Activated CD8-positive, alpha-beta memory T cell treated with anti-CD3 and anti-CD28 coated beads for 24 hours (primary cell): ENCODE measurements at regions not wholly inside any gene's neighbourhood (a gene's known extent, or its start where the extent isn't known, plus 50 kb on each side); places are given as distances from the start of the nearest gene placed in this dataset.

Source experiments
- DNase-seq: peaks from one replicate; pipeline ENCODE4 v3.0.0-alpha.2; 2020

- DNase-seq: no peak
Measured at GRCh38 chr3:124381575-124382333, 348.5 kb upstream of the UMPS start.

- no peak for DNase-seq
Measured at GRCh38 chr3:124383051-124383450, 347.2 kb upstream of the UMPS start.

GRCh38 chr3:124383846-124384466 lies 346.3 kb upstream of the UMPS start:
- no peak for DNase-seq

- DNase-seq: no peak
Measured at GRCh38 chr3:124384527-124384926, 345.7 kb upstream of the UMPS start.

GRCh38 chr3:124385996-124386395 lies 344.3 kb upstream of the UMPS start:
- no peak for DNase-seq

GRCh38 chr3:124386996-124387595 lies 343.2 kb upstream of the UMPS start:
- DNase-seq: no peak

DNA sequence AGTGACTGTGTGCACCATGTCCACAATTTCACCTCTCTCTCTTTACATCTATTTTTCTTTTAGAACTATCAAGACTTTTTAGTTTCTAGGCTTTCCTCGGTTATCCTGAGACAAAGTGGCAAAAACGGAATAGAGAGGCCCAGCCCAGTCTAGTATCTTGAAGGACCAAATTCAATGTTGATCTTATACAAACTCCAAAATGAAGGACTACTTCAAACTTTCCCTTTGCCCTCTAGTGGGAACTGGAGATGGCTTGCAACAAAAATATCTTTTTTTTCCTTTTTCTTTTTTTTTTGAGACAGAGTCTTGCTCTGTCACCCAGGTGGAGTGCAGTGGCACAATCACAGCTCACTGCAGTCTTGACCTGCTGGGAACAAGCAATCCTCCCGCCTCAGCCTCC lies 338.5 kb upstream of the UMPS start:
- no peak for DNase-seq

- DNase-seq: no peak
Measured at GRCh38 chr3:124393340-124393739, 336.9 kb upstream of the UMPS start.

- DNase-seq: no peak
Measured at GRCh38 chr3:124395162-124395561, 335.1 kb upstream of the UMPS start.

GRCh38 chr3:124395584-124396338 lies 334.5 kb upstream of the UMPS start:
- DNase-seq: no peak

DNA sequence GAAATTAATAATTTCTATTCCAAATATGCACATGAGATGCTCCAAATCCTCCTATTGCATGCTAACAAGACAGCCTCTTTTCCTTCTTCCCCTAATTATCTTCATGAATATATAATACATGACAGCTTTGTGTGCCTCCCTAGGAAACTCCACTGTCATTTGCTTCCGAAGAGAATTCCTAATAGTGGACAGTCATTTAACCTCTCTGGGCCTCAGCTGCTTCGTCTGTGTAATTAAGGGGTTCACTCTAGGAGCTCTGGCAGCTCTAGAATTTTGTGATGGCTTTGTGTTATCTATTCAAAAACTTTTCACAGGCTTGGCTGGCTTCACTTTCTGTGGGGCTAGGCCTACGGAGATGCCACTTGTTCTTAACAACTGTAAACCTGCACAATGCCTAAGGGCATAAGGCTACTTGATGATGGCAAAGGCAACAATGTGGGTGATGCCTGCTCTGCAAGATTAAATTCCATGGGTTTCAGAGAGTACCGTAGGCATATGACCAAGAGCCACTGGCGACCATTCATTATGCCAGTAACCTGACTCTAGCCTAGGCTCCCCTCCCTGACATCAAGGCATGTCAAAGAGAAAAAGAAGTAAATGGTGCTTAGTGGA lies 333.8 kb upstream of the UMPS start:
- no peak for DNase-seq

GRCh38 chr3:124397088-124397487 lies 333.2 kb upstream of the UMPS start:
- no peak for DNase-seq

DNA sequence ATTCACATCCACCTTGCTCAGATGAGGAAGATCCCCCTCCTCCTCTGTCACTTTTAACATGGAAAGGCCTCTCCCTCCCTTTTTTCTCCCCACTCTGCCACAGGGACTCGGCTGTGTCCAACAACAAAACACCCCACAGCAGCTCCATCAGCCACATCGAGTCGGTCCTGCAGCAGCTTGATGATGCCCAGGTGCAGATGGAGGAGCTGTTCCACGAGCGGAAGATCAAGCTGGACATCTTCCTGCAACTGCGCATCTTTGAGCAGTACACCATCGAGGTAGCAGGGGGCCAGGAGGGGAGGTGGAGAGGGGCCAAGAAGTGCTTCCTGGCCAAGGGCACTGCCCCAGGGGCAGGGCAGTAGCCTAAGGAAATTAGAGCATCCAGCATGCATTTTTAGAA lies 331.7 kb upstream of the UMPS start:
- DNase-seq: no peak

DNA sequence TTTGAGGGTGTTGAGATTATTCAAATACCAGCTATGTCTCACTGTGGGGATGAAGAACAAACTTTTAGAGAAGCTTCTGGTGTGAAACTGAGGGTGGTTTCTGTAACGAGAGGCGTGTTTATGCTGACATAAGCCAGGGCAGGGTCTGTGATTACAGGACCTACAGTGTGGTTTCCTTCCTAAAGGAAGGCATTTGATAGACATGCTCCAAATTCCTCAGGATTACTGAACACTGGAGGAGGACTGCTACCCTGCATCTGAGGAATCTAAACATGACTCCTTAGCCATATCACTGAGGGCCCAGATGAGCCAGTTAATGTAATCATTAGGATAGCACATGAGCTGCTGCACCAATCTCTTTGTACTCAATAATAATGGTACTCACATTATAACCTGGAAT lies 328.4 kb upstream of the UMPS start:
- DNase-seq: no peak

DNA sequence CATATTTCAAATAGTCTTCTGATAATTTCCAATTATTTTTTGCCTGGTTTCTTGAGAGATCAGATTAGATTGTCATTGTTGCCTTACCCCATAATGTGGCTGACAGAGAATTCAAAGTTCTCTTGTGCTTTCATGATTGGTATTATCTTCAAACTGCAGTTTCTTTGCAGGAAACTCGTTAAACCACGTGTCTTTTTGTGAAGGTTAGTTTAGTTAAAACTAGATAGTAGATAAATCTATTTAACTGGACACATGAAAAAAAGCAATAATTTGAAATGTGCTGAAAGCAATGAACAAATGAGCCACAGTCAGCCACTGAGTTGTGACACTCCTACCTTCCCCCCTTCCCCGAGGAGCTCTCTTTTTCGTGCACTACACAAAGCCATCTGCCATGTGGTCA lies 327.5 kb upstream of the UMPS start:
- no peak for DNase-seq

DNA sequence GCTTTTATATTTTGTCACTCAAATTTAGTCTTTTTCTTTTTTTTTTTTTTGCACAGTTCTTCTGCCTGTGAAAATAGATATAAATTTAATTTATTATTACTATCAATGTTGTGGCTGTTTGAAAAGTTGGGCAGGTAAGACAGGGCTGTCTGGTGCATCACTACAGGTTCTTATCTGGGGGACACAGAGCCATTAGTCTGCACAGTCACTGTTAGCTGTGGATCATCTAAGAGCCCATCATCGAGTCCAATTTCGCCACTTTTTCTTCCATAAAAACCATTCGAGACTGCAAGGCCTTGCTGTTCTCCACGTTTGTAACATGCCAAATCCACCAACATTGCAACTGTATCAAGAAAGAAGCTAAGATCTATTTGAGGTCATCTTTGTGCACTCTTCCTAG lies 325.6 kb upstream of the UMPS start:
- no peak for DNase-seq

DNA sequence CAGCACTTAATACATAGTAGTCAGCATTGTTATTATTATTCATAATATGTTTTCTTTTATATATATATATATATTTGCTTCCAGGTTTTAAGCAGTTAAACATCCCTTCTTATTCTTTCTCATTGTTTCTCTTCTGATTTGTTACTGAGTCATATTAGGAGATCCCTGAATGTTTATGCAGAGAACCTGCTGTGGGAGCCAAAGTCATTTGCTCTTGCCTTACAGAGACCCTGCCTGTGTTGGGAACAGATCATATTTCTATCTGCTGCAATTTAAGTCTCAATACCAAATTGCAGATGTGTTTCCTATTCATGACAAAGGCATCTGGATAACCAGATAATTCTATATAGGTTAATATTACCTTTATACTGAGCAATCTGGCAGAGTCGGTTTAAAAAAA lies 323.0 kb upstream of the UMPS start:
- no peak for DNase-seq

- DNase-seq: no peak
Measured at GRCh38 chr3:124409650-124410275, 320.5 kb upstream of the UMPS start.

DNA sequence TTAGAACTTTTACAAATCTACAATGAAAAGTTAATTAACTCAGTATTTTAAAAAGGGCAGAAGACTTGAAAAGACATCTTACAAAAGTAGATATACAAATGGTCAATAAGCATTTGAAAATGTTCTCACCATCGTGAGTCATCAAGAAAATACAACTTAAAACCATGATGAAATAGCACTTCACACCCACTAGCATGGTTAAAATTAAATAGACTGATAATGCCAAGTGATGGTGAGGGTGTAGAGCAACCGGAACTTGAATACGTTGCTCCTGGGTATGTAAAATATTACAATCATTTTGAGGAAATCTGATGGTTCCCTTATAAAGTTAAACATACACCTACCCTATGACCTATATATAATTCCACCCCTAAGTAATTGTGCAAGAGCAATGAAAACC lies 319.8 kb upstream of the UMPS start:
- no peak for DNase-seq

DNA sequence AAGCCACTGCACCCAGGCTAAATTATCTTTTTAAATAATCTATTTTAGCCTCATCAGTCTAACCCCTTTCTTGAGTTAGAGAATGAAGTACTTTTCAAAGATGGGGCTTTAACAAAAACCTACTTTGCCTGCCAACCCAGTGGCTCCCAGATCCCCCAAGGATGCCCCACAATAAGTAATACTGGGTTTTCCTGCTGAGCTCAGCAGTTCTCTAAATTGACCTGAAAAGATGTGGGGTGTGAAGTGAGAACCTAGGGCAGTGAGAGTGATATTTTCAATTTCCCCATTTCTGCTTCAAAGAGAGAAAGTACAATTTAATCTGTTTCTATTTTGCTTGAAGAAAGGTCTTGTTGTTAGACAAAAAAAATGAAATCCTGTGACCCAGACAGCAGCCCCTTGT lies 318.5 kb upstream of the UMPS start:
- DNase-seq: no peak

DNA sequence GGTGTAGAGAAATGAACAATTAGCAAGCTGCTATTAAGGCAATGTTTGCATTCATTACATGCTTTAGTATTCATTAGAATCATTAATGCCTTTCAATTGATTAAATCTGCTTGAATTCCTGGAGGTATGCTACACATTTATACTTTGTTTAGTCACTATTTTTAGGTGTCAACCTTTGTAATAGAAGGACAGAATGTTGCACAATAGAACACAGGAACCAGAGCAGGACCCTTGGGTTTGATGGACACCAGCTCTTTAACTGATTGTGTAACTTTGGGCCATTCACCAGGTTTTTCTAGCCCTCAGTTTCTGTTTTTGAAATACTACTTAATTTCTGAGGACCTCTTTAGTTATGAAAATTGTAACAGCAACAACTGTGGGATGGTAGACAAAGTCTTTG lies 317.6 kb upstream of the UMPS start:
- no peak for DNase-seq

DNA sequence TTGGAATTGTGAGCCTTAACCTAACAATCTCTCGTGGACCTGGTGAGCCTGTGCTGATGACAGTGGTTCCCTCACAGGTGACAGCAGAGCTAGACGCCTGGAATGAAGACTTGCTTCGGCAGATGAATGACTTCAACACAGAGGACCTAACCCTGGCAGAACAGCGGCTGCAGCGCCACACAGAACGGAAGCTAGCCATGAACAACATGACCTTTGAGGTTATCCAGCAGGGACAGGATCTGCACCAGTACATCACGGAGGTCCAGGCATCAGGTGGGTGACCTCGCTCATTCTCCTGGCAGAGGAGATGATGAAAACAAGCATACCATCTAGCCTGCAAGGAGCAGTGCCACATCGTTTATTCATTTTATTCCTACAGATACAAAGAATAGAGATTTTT lies 316.9 kb upstream of the UMPS start:
- no peak for DNase-seq
